HepG2 (cell line): ENCODE measurements at regions not wholly inside any gene's neighbourhood (a gene's known extent, or its start where the extent isn't known, plus 50 kb on each side); places are given as distances from the start of the nearest gene placed in this dataset.

Experiments
- ATAC-seq: fragments of 200-7000 bp; cut with Tn5 transposase; 3 replicates; pipeline ENCODE4 v1.9.1; 2020; ENCODE audit warnings: mild to moderate bottlenecking, moderate library complexity
- BruUV-seq: library from RNA; stranded (reverse); fragments of 400-500 nt; replicated peaks from 2 replicates; lab custom pipeline; 2021; lab: Mats Ljungman, UMichigan
- CTCF ChIA-PET: fragments of 300-600 bp; formaldehyde crosslinking; extraction: SDS; loops from one replicate; lab custom pipeline; 2021; ENCODE audit warnings: low total read pairs, inconsistent platforms, low intra/inter-chr PET ratio; lab: Yijun Ruan, JAX
- POLR2A ChIA-PET: fragments of 350-600 bp; sonication (Branson Sonifier 250); formaldehyde crosslinking; loops from one replicate; lab custom pipeline; 2020; ENCODE audit warnings: antibody characterized with exemption, inconsistent platforms; lab: Yijun Ruan, JAX
- DNase-seq: peaks from one replicate; pipeline ENCODE4 v3.0.0-alpha.2; 2015; ENCODE audit warnings: low spot score
- FAIRE-seq: peaks from 3 replicates; lab custom pipeline; 2011; peaks lifted over from hg19 to GRCh38; lab: Jason Lieb, UNC
- H2AFZ ChIP-seq: one replicate; pipeline ENCODE4 v1.6.1; 2011; ENCODE audit warnings: low read length, inconsistent platforms
- H3K27ac ChIP-seq: fragments of 300-600 bp; 3 replicates; pipeline ENCODE4 v1.8.0; 2011; ENCODE audit warnings: mixed run types, mild to moderate bottlenecking, mixed read lengths, low read length, inconsistent platforms; ENCODE audit not compliant: insufficient read depth; ENCODE audit errors: extremely low read length
- H3K27me3 ChIP-seq, 2 experiments: fragments of 200-600 bp in 1 of 2; 2 replicates in 1 of 2; 3 replicates in 1 of 2; pipeline versions ENCODE4 v1.6.0 to v1.8.0; 2011; ENCODE audit warnings: low read length in 2 of 2, mild to moderate bottlenecking in 2 of 2, moderate library complexity in 2 of 2, inconsistent platforms in 1 of 2; ENCODE audit not compliant: insufficient read depth in 2 of 2, control insufficient read depth in 1 of 2
- H3K36me3 ChIP-seq, 2 experiments: fragments of 200-600 bp in 1 of 2; replicated peaks in 1 of 2; 2 replicates in 1 of 2; 3 replicates in 1 of 2; pipeline versions ENCODE4 v1.5.1 to v1.8.0; 2011; ENCODE audit warnings: low read length in 2 of 2, inconsistent platforms in 1 of 2; ENCODE audit not compliant: insufficient read depth in 2 of 2, control insufficient read depth in 1 of 2
- H3K4me1 ChIP-seq: 2 replicates; pipeline ENCODE4 v1.5.1; 2012; ENCODE audit warnings: low read length, inconsistent platforms; ENCODE audit not compliant: insufficient read depth
- H3K4me2 ChIP-seq: 2 replicates; pipeline ENCODE4 v1.6.0; 2011; ENCODE audit warnings: low read depth, low read length, inconsistent platforms
- H3K4me3 ChIP-seq, 3 experiments: fragments of 200-600 bp in 1 of 3; sonication (generic), shearing (Covaris generic) in 1 of 3; replicated peaks in 1 of 3; 2 replicates each; pipeline ENCODE4 v1.5.1; 2011 to 2016; ENCODE audit warnings: low read length in 3 of 3, inconsistent platforms in 2 of 3, low read depth in 2 of 3, mild to moderate bottlenecking in 2 of 3, control low read depth in 1 of 3, mixed read lengths in 1 of 3; ENCODE audit not compliant: insufficient read depth in 1 of 3
- H3K79me2 ChIP-seq: one replicate; pipeline ENCODE4 v1.6.1; 2011; ENCODE audit warnings: low read length, inconsistent platforms; ENCODE audit not compliant: insufficient read depth
- H3K9ac ChIP-seq: 2 replicates; pipeline ENCODE4 v1.6.0; 2011; ENCODE audit warnings: mild to moderate bottlenecking, low read depth, low read length, inconsistent platforms; ENCODE audit not compliant: insufficient read depth
- H3K9me3 ChIP-seq: 2 replicates; pipeline ENCODE4 v1.5.1; 2012; ENCODE audit warnings: mild to moderate bottlenecking, low read length
- H4K20me1 ChIP-seq: 2 replicates; pipeline ENCODE4 v1.6.0; 2011; ENCODE audit warnings: inconsistent platforms, mild to moderate bottlenecking, low read length, moderate library complexity; ENCODE audit not compliant: insufficient read depth
- DNMT3B ChIP-seq: conservative IDR thresholded peaks from 2 replicates; pipeline ENCODE4 v1.6.1; 2016; ENCODE audit warnings: missing biosample characterization, control low read depth
- ESRRA ChIP-seq: sonication (generic); formaldehyde crosslinking; IDR thresholded peaks from 2 replicates; pipeline ENCODE4 v1.5.1; 2020; ENCODE audit warnings: mild to moderate bottlenecking, low read depth, missing genetic modification reagents
- SALL2 ChIP-seq: sonication (generic); formaldehyde crosslinking; IDR thresholded peaks from 2 replicates; pipeline ENCODE4 v1.8.1; 2023; ENCODE audit warnings: mild to moderate bottlenecking, missing genetic modification reagents, inconsistent platforms
- ZNF142 ChIP-seq: sonication (generic); formaldehyde crosslinking; IDR thresholded peaks from 2 replicates; pipeline ENCODE4 v1.4.0; 2020; ENCODE audit warnings: missing genetic modification reagents
- ZNF577 ChIP-seq: sonication (generic); formaldehyde crosslinking; IDR thresholded peaks from 2 replicates; pipeline ENCODE4 v1.4.0; 2020; ENCODE audit warnings: mild to moderate bottlenecking, low read depth, missing genetic modification reagents, borderline replicate concordance
- ZNF670 ChIP-seq: sonication (generic); formaldehyde crosslinking; IDR thresholded peaks from 2 replicates; pipeline ENCODE4 v1.8.0; 2022; ENCODE audit warnings: mild to moderate bottlenecking, missing genetic modification reagents, borderline replicate concordance
- ZNF800 ChIP-seq: sonication (generic); formaldehyde crosslinking; IDR thresholded peaks from 2 replicates; pipeline ENCODE4 v1.4.0; 2020; ENCODE audit warnings: missing genetic modification reagents
- WGBS: methylation state at CpG from one replicate; pipeline ENCODE4 v1.1.6; 2017; ENCODE audit warnings: low lambda C conversion rate; 5-methylcytosine and 5-hydroxymethylcytosine counted together
- in situ Hi-C: cut with HindIII; loops from 2 replicates; pipeline ENCODE4 v1.10.0; 2017; ENCODE audit warnings: low pct_unique_long_range_greater_than_20kb; ENCODE audit not compliant: extremely low pct_ligation_motif_present
- intact Hi-C: fragments of 100-400 bp; cut with micrococcal nuclease; formaldehyde crosslinking; loops from one replicate; pipeline ENCODE4 v1.10.0; 2022; ENCODE audit not compliant: unreplicated experiment

GRCh38 chr10:44774676-44775401, 136.3 kb upstream of the TMEM72 start:
- no peak overlapping the region for H3K4me3 ChIP-seq
- BruUV-seq: no TSS peak
- 0% methylated on average over 2 of the region's 4 CpGs for WGBS
- intact Hi-C loops: no loop called here
- 0 out of 5 replicates have a peak, but pooled peaks cover 0 to 1% of the 10 kb centered on the region in 2 experiments for H3K27me3 ChIP-seq
- no peaks in the 10 kb centered on the region for H3K79me2 ChIP-seq
- H3K4me1 ChIP-seq: no peaks in the 10 kb centered on the region
- ChIA-PET POLR2A (no interaction called here), CTCF (no interaction called here)
- FAIRE-seq: no peak
- H3K27ac ChIP-seq: no peak overlapping the region
- H4K20me1 ChIP-seq: no peaks in the 10 kb centered on the region
- DNase-seq: no peak
- no peak overlapping the region for H2AFZ ChIP-seq
- no peak overlapping the region for H3K4me2 ChIP-seq
- TF ChIP-seq ZNF800 (no peak), ESRRA (CRISPR knock-in tag) (no peak), SALL2 (no peak), ZNF142 (CRISPR knock-in tag) (no peak), ZNF577 (no peak), ZNF670 (no peak), DNMT3B (no peak)
- H3K36me3 ChIP-seq: no peaks in the 10 kb centered on the region
- in situ Hi-C loops: no loop called here
- no peak for ATAC-seq
- H3K9ac ChIP-seq: no peak overlapping the region
- no peaks in the 10 kb centered on the region for H3K9me3 ChIP-seq
